ENCODE measurements at regions not wholly inside any gene's neighbourhood (a gene's known extent, or its start where the extent isn't known, plus 50 kb on each side); places are given as distances from the start of the nearest gene placed in this dataset.

GRCh38 chr5:74355041-74355824 lies 285.3 kb downstream of the ENC1 start:
- H3K27me3 ChIP-seq = no peaks in the 10 kb centered on the region
- no peak overlapping the region for H3K4me3 ChIP-seq
- no peaks in the 10 kb centered on the region for H3K4me1 ChIP-seq
- no peak overlapping the region for H3K9ac ChIP-seq (ENCODE audit: low read depth in 2 of 2, low read length in 2 of 2)
- intact Hi-C loops (cut with DNase I) = no loop called here
- TF ChIP-seq CTCF (IDR thresholded peaks at IDR 0.05) = no peak
- DNase-seq = no peak
- no peaks in the 10 kb centered on the region for H3K9me3 ChIP-seq
- no peaks in the 10 kb centered on the region for H3K36me3 ChIP-seq
- H3K27ac ChIP-seq = no peak overlapping the region

DNA sequence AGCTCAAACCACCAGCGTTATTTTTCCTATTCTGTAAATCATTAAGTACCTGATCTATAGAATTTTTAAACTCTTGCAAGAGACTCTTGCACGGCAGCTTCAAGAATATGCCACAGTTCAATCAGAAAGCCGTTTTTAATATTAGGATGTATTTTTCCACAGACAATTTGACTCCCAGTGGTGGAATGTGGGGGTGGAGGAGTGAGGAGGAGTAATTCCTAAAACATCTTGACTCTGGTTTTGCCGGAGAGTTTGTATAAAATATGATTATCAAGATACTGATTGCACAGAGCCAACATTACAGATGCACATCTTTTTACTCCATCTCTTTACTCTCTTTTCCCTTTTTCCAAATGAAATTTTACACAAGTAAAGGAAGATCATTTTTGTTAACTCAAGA lies 288.3 kb downstream of the ENC1 start:
- H3K9ac ChIP-seq (ENCODE audit: low read depth in 2 of 2, low read length in 2 of 2) = no peak overlapping the region
- no peak for DNase-seq
- H3K4me3 ChIP-seq = no peak overlapping the region
- H3K4me1 ChIP-seq = no peaks in the 10 kb centered on the region
- H3K27ac ChIP-seq = no peak overlapping the region
- no peaks in the 10 kb centered on the region for H3K36me3 ChIP-seq
- TF ChIP-seq CTCF (IDR thresholded peaks at IDR 0.05) = no peak
- H3K9me3 ChIP-seq = no peaks in the 10 kb centered on the region
- intact Hi-C loops (cut with DNase I) = no loop called here
- H3K27me3 ChIP-seq = no peaks in the 10 kb centered on the region

DNA sequence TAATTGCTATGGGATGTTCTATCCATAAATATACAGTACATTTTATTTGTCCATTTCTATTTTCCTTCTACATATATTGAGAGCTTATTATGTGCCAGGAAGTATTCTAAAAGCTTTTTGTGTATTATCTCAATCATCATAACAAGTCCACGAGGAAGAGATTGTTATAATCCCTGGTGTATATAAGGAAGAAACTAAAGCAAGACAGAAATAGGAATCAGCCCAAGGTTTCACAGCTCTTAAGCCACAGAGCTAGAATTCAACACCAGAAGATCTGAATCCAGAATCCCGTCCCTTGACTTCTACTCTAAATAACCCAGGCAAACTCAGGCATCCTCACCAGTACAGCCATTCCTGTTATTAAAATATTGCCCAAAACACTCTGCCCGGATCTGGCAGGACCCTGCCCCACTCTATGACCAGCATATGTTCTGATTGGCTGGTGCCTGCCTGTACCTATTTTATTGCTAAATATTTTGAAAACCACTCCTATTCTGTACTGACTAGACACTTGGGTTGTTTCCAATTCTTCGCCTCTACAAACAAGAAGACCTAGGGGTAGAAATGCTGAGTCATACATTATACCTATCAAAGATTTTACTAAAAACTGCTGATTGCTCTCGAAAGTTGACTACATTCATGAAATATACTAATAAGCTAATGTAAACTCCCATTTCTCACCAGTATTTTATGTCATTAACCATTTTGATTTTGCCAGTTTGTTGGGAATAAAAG lies 297.4 kb downstream of the ENC1 start:
- no peaks in the 10 kb centered on the region for H3K4me1 ChIP-seq
- H3K9ac ChIP-seq (ENCODE audit: low read depth in 2 of 2, low read length in 2 of 2) = peak overlapping the region in 1 of 2 donors; percentile 46
- no peak for DNase-seq
- intact Hi-C loops (cut with DNase I) = no loop called here
- H3K9me3 ChIP-seq = no peaks in the 10 kb centered on the region
- H3K27me3 ChIP-seq = no peaks in the 10 kb centered on the region
- peak overlapping the region; percentile 0 for H3K27ac ChIP-seq
- no peaks in the 10 kb centered on the region for H3K36me3 ChIP-seq
- no peak for TF ChIP-seq CTCF (IDR thresholded peaks at IDR 0.05)
- H3K4me3 ChIP-seq = no peak overlapping the region

DNA sequence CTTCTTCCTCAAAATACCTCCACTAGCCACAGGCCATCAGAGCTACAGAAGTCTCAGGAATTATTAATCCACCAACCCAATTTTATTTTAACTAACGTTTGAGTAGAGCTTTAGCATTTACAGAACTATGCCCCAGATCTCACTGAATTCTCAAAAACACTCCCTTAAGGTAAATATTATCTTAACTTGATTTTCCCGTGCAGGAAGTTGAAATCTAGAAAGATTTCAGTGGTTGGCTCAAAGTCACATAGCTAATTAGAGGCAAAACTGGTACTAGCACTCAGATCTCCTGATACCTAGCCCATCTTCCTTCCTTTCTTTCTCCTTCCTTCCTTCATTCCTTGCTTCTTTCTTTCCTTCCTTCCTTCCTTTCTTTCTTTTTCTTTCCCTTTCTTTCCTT lies 298.3 kb downstream of the ENC1 start:
- intact Hi-C loops (cut with DNase I) = no loop called here
- H3K9ac ChIP-seq (ENCODE audit: low read depth in 2 of 2, low read length in 2 of 2) = peak overlapping the region in 1 of 2 donors; percentile 19
- H3K4me3 ChIP-seq = no peak overlapping the region
- no peak for DNase-seq
- no peaks in the 10 kb centered on the region for H3K36me3 ChIP-seq
- no peaks in the 10 kb centered on the region for H3K4me1 ChIP-seq
- no peaks in the 10 kb centered on the region for H3K27me3 ChIP-seq
- TF ChIP-seq CTCF (IDR thresholded peaks at IDR 0.05) = no peak
- H3K9me3 ChIP-seq = no peaks in the 10 kb centered on the region
- H3K27ac ChIP-seq = peak overlapping the region; percentile 0

DNA sequence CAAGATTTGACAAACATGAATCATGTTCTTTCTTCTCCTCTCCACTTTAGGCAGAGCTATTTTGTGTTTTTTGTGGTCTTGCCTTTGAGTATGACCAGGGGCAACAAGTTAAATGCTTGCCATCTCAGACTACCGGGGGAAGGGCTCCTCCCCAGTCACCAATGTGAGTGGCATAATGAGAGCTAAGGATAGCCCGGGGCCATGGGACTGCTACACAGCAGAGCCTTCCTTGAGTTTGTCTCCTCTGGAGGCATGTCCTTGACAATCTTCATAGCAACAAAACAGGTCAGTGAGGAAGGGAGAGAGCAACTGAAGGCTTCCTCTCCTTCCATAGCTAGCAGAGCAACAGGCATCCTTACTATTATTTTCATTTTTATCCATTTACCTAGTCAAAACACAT lies 299.3 kb downstream of the ENC1 start:
- Histone ChIP-seq H3K27ac (no peak overlapping the region), H3K4me3 (no peak overlapping the region), H3K9me3 (no peaks in the 10 kb centered on the region), H3K4me1 (no peaks in the 10 kb centered on the region), H3K9ac (ENCODE audit: low read depth in 2 of 2, low read length in 2 of 2) (peak overlapping the region in 1 of 2 donors; percentile 4), H3K27me3 (no peaks in the 10 kb centered on the region), H3K36me3 (no peaks in the 10 kb centered on the region)
- no peak for TF ChIP-seq CTCF (IDR thresholded peaks at IDR 0.05)
- DNase-seq = no peak
- intact Hi-C loops (cut with DNase I) = no loop called here

Data from colonic mucosa (tissue), 4 donors.